GM18519 (cell line): ENCODE measurements at regions not wholly inside any gene's neighbourhood (a gene's known extent, or its start where the extent isn't known, plus 50 kb on each side); places are given as distances from the start of the nearest gene placed in this dataset.

Source experiments
- ATAC-seq: cut with Tn5 transposase; IDR thresholded peaks from one replicate; pipeline ENCODE4 v1.9.1; 2021; ENCODE audit warnings: mild to moderate bottlenecking, moderate library complexity; ENCODE audit not compliant: unreplicated experiment, low FRiP score

- ATAC-seq: no peak
Observed at GRCh38 chr13:72261732-72262131, 394.7 kb upstream of the DACH1 start.

- ATAC-seq: no peak
Observed at GRCh38 chr13:72259528-72259927, 392.5 kb upstream of the DACH1 start.

- no peak for ATAC-seq
Observed at GRCh38 chr13:72258340-72258981, 391.5 kb upstream of the DACH1 start.

GRCh38 chr13:72255908-72256307, 388.9 kb upstream of the DACH1 start:
- ATAC-seq: no peak

GRCh38 chr13:72253754-72254153, 386.8 kb upstream of the DACH1 start:
- ATAC-seq: no peak

- ATAC-seq: no peak
Observed at GRCh38 chr13:72246396-72246795, 379.4 kb upstream of the DACH1 start.

GRCh38 chr13:72244788-72245187, 377.8 kb upstream of the DACH1 start:
- no peak for ATAC-seq

- no peak for ATAC-seq
Observed at GRCh38 chr13:72230131-72230530, 363.1 kb upstream of the DACH1 start.

- ATAC-seq: no peak
Observed at GRCh38 chr13:72229067-72229466, 362.1 kb upstream of the DACH1 start.

GRCh38 chr13:72221276-72221962, 354.4 kb upstream of the DACH1 start:
- no peak for ATAC-seq

GRCh38 chr13:72218966-72219365, 352.0 kb upstream of the DACH1 start:
- peak; percentile 68 for ATAC-seq

- no peak for ATAC-seq
Observed at GRCh38 chr13:72217142-72217541, 350.1 kb upstream of the DACH1 start.

- no peak for ATAC-seq
Observed at GRCh38 chr13:72208112-72208645, 341.2 kb upstream of the DACH1 start.

GRCh38 chr13:72205773-72206172, 338.8 kb upstream of the DACH1 start:
- ATAC-seq: no peak

GRCh38 chr13:72204291-72204690, 337.3 kb upstream of the DACH1 start:
- no peak for ATAC-seq

GRCh38 chr13:72201726-72202125, 334.7 kb upstream of the DACH1 start:
- ATAC-seq: no peak

GRCh38 chr13:72199640-72200039, 332.6 kb upstream of the DACH1 start:
- no peak for ATAC-seq

- ATAC-seq: no peak
Observed at GRCh38 chr13:72198967-72199560, 332.1 kb upstream of the DACH1 start.

GRCh38 chr13:72198042-72198441, 331.0 kb upstream of the DACH1 start:
- ATAC-seq: no peak

- ATAC-seq: no peak
Observed at GRCh38 chr13:72195044-72195704, 328.2 kb upstream of the DACH1 start.

- ATAC-seq: no peak
Observed at GRCh38 chr13:72194523-72194922, 327.5 kb upstream of the DACH1 start.
